Cardiac fibroblast (primary cell): ENCODE measurements at regions not wholly inside any gene's neighbourhood (a gene's known extent, or its start where the extent isn't known, plus 50 kb on each side); places are given as distances from the start of the nearest gene placed in this dataset.

Experiments
- DNase-seq, 2 donors: peaks; one replicate each; pipeline versions ENCODE4 v3.0.0 to v3.0.0-alpha.2; 2010; ENCODE audit warnings: low read depth in 2 of 2
- H3K4me3 ChIP-seq, 2 donors: replicated peaks in 1 of 2; 1 replicate in 1 of 2; 2 replicates in 1 of 2; pipeline ENCODE4 v1.5.1; 2011; ENCODE audit warnings: low read depth in 2 of 2, low read length in 2 of 2, mild to moderate bottlenecking in 2 of 2, moderate library complexity in 1 of 2
- TF ChIP-seq, protein P1 (sequence below): IDR thresholded peaks from one replicate; pipeline ENCODE4 v1.5.1; 2011; ENCODE audit warnings: low read depth, mild to moderate bottlenecking, low read length, inconsistent platforms

GRCh38 chr5:12323637-12324229 lies 419.5 kb upstream of the CTNND2 start:
- TF ChIP-seq, protein P1, sequence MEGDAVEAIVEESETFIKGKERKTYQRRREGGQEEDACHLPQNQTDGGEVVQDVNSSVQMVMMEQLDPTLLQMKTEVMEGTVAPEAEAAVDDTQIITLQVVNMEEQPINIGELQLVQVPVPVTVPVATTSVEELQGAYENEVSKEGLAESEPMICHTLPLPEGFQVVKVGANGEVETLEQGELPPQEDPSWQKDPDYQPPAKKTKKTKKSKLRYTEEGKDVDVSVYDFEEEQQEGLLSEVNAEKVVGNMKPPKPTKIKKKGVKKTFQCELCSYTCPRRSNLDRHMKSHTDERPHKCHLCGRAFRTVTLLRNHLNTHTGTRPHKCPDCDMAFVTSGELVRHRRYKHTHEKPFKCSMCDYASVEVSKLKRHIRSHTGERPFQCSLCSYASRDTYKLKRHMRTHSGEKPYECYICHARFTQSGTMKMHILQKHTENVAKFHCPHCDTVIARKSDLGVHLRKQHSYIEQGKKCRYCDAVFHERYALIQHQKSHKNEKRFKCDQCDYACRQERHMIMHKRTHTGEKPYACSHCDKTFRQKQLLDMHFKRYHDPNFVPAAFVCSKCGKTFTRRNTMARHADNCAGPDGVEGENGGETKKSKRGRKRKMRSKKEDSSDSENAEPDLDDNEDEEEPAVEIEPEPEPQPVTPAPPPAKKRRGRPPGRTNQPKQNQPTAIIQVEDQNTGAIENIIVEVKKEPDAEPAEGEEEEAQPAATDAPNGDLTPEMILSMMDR, result no peak
- DNase-seq, result no peak
- no peak overlapping the region for H3K4me3 ChIP-seq

- no peak for DNase-seq
- no peak overlapping the region for H3K4me3 ChIP-seq
- TF ChIP-seq, protein P1, result no peak
Measured at GRCh38 chr5:12322042-12322441, 417.8 kb upstream of the CTNND2 start.

GRCh38 chr5:12320331-12320730 lies 416.1 kb upstream of the CTNND2 start:
- TF ChIP-seq, protein P1, result no peak
- no peak for DNase-seq
- no peak overlapping the region for H3K4me3 ChIP-seq

- DNase-seq, result no peak
- no peak overlapping the region for H3K4me3 ChIP-seq
- TF ChIP-seq, protein P1, result no peak
Measured at GRCh38 chr5:12316812-12317211, 412.6 kb upstream of the CTNND2 start.

DNA sequence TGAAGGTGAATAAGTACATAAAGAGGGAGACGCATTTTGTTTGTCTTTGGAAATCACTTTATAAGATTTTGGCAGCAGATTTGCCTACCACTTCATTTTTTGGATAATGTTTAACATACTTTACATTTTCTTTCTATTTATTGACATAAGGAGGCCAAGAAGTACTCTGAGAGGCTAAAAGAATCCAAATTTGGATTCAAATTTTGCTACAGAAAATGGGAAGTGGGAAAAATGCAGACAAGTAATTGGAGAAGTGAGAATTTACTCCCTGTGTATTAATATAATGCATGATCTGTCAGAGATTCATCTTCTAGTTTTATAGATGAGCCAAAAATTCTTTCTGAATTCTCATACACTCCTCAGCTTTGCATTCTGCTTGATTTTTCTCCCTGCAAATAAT lies 411.2 kb upstream of the CTNND2 start:
- TF ChIP-seq, protein P1, result no peak
- no peak overlapping the region for H3K4me3 ChIP-seq
- DNase-seq, result no peak

DNA sequence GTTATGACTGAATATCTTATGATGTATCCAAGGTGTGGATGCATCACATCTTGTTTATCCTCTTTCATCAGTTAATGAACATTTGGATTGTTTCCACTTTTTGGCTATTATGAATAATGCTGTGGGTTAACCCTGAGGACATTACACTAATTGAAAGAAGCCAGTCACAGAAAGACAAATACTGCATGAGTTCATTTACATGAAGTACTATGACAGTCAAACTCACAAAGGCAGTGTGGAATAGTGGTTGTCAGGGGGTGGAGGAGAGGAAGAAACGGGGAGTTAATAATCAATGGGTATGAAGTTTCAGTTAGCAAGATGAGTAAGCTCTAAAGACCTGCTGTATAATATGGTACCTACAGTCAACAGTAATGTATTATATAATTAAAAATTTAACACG lies 409.4 kb upstream of the CTNND2 start:
- TF ChIP-seq, protein P1, result no peak
- no peak for DNase-seq
- no peak overlapping the region for H3K4me3 ChIP-seq

DNA sequence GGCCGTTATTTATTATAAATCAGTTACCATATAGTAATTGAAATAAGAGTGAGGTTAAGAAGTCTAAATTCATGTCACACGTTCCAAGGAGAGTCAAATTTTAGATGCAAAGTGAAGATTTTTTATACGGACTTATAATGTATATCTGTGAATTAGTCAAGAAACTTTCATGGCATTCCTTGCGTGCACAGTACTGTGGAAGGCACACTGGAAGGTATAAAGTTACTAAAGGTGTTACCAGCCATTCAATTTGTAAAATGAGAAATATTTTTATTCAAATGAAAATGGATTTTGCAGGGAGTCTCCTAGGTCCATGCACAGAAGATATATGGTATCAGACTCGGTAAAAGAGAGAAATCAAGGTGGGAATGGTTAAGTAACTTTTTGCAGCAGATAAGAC lies 408.1 kb upstream of the CTNND2 start:
- H3K4me3 ChIP-seq, result no peak overlapping the region
- TF ChIP-seq, protein P1, result no peak
- no peak for DNase-seq
